NCI-H2227 (cell line): ENCODE measurements at regions not wholly inside any gene's neighbourhood (a gene's known extent, or its start where the extent isn't known, plus 50 kb on each side); places are given as distances from the start of the nearest gene placed in this dataset.
"Not testable (repeated sequence)": the region's sequence is repeated elsewhere in the genome, so short reads cannot be mapped to it uniquely, and the experiment has no call there.

Experiments used
- DNase-seq: peaks from one replicate; lab custom pipeline; 2025; ENCODE audit not compliant: unreplicated experiment; lab: John Stamatoyannopoulos, UW

DNA sequence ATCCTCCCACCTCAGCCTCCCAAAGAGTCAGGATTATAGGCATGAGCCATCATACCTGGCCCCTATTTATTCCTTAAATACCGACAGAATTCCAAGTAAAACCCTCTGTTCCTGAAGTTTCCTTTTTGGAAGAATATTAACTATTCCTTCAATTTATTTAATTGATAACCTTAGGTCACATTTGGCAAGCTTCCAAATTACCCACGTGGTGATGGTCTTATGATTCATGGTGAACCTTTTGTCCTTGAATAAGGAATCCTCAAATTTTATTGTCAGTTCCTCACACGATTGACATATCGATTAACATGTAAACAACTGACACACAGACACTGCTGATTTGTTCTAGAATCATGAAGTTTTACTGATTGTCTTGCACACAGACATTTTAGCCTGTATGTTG is 130.6 kb upstream of the LRRC61 start:
- DNase-seq: not testable (repeated sequence)

DNA sequence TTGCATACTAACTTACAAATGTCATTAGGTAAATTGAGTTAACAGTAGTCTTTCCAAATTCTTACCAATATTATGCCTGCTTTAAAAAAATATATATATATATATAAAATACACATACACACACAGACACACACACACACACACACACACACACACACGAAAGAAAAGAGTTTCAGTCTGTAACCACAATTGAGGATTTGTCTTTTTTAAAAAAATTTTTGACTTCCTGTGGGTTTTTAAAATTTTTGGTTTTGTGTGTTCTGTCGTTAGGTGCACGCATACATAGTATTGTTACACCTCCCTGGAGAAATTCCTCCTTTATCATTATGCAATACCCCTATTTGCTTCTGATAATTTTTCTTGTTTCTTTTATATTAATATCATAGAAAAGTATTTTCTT is 129.3 kb upstream of the LRRC61 start:
- not testable (repeated sequence) for DNase-seq
